ENCODE measurements at regions not wholly inside any gene's neighbourhood (a gene's known extent, or its start where the extent isn't known, plus 50 kb on each side); places are given as distances from the start of the nearest gene placed in this dataset.

DNA sequence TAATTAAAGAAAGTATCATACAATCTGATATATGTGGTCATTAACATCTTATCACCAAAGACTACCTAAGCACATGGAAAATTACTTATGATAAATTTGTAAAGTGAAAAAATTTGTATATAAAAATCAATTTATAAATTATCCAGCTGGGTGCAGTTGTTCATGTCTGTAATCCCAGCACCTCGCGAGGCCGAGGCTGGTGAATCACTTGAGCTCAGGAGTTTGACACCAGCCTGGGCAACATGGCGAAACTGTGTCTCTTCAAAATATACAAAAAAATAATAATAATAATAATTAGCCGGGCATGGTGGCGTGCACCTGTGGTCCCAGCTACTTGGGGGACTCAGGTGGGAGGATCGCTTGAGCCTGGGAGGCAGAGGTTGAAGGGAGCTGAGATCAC is 82.8 kb upstream of the SYT6 start:
- DNase-seq (ENCODE audit: low read depth in 2 of 2): no peak
- TF ChIP-seq, protein P1, sequence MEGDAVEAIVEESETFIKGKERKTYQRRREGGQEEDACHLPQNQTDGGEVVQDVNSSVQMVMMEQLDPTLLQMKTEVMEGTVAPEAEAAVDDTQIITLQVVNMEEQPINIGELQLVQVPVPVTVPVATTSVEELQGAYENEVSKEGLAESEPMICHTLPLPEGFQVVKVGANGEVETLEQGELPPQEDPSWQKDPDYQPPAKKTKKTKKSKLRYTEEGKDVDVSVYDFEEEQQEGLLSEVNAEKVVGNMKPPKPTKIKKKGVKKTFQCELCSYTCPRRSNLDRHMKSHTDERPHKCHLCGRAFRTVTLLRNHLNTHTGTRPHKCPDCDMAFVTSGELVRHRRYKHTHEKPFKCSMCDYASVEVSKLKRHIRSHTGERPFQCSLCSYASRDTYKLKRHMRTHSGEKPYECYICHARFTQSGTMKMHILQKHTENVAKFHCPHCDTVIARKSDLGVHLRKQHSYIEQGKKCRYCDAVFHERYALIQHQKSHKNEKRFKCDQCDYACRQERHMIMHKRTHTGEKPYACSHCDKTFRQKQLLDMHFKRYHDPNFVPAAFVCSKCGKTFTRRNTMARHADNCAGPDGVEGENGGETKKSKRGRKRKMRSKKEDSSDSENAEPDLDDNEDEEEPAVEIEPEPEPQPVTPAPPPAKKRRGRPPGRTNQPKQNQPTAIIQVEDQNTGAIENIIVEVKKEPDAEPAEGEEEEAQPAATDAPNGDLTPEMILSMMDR (IDR thresholded peaks at IDR 0.05; ENCODE audit: low read depth, low read length): no peak
- no peak overlapping the region for H3K4me3 ChIP-seq (replicated peaks in 1 of 2; ENCODE audit: low read depth in 2 of 2, low read length in 2 of 2)

DNA sequence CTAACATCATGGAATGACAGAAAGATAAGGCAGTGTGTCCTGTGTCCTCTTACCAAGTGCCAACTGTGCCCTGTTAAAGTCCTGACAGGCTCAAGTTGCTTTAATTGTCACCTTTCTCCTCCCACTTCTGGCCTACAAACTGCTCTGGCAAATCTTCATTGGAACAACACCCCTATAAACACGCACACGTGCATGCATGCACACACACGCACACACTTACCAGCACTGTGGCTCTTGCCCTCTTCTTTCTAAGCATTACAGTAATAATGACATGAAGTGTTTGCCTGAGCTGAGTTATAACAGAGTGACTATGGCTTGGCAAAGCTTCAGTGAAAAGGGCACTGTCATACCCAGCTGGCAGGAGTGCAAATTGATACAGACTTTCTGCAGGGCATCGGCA is 82.3 kb upstream of the SYT6 start:
- no peak for DNase-seq (ENCODE audit: low read depth in 2 of 2)
- TF ChIP-seq, protein P1 (IDR thresholded peaks at IDR 0.05; ENCODE audit: low read depth, low read length): no peak
- no peak overlapping the region for H3K4me3 ChIP-seq (replicated peaks in 1 of 2; ENCODE audit: low read depth in 2 of 2, low read length in 2 of 2)

DNA sequence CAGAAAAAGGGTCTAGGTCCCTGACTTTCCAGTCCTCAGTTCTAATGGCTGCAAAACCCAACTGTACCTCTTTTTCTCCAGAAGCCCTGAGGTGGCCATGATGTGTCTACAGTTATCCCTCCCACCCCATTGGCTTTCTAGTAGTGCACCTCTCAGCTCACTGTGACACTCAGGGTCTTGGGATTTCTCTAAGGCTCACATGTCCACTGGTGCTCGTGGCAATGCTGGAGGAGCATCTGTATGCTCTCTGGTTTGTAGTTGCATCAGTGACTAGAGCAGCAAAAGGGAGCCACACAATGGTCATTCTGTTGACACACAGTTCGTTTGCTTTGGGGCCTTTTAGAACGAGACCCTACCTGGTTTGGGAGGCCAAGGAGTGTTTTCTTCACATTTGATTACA is 81.6 kb upstream of the SYT6 start:
- DNase-seq (ENCODE audit: low read depth in 2 of 2): no peak
- TF ChIP-seq, protein P1 (IDR thresholded peaks at IDR 0.05; ENCODE audit: low read depth, low read length): no peak
- H3K4me3 ChIP-seq (replicated peaks in 1 of 2; ENCODE audit: low read depth in 2 of 2, low read length in 2 of 2): no peak overlapping the region

DNA sequence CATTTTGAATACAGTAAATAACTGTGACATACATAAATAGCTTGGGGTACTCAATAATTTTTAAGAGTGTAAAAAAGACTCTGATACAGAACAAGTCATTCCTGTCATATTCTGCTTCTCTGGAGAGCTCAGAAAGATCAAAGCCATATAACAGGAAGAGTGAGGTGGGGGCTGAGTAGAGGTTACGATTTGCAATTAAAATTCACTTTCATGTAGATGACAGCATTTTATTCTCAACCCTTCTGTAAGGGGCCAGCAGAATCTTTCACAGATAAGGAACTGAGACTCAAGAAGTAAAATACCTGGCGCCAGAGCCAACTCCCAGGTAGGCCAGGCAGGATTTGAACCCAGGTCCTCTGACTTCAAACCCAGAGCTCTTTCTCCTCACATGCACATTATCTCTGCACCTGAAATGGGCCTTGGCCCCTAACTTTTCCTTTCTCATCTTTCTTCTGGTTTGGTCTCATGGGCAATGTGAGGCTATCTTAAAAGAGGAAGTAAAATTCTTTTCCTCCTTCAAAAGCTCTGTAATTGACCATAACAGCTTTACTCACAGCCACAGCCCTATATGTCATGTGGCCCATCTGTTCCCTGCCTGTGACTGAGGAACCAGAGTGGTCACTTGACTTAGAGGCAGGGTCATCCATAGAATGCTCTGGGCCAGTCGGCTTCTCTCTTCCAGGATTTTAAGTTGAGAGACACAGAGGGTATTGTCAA is 80.9 kb upstream of the SYT6 start:
- H3K4me3 ChIP-seq (replicated peaks in 1 of 2; ENCODE audit: low read depth in 2 of 2, low read length in 2 of 2): no peak overlapping the region
- TF ChIP-seq, protein P1 (IDR thresholded peaks at IDR 0.05; ENCODE audit: low read depth, low read length): no peak
- DNase-seq (ENCODE audit: low read depth in 2 of 2): no peak

DNA sequence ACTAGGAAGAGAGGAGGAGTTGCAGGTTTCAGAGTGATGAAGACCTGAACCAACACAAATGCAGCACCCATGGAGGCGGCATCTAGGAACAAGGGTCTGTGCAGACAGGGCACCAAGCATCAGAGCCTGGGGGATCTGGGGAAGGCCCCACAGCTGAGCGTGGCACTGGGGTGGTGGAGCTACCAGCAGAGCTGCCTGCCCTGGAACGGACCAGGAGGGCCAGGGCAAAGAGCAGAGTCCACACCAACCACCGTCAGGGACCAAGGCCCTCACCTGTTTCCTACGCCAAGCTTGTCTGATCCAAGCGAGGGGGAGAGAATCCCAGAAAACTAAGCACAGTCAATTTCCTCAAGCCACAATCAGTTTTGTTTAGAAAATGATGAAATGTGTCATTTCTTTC is 79.0 kb upstream of the SYT6 start:
- TF ChIP-seq, protein P1 (IDR thresholded peaks at IDR 0.05; ENCODE audit: low read depth, low read length): no peak
- no peak overlapping the region for H3K4me3 ChIP-seq (replicated peaks in 1 of 2; ENCODE audit: low read depth in 2 of 2, low read length in 2 of 2)
- no peak for DNase-seq (ENCODE audit: low read depth in 2 of 2)

DNA sequence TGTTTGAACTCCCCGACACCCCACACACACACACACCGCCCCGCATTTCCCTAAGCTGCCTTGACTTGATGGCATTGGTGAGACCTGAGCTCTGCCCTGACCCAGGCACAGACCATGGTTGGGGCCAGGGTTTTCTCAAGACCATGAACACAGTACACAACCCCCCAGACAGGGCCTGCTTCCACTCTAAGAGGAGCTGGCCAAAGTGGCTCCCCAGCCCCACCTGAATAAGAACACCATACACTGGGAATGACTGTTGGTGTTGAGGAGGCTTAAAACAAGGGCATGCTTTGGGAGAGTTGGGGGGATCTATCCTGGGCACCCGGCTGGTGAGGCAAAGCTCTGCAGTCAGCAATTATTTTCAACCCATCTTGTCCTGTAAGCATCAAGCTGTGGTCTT is 77.6 kb upstream of the SYT6 start:
- no peak overlapping the region for H3K4me3 ChIP-seq (replicated peaks in 1 of 2; ENCODE audit: low read depth in 2 of 2, low read length in 2 of 2)
- TF ChIP-seq, protein P1 (IDR thresholded peaks at IDR 0.05; ENCODE audit: low read depth, low read length): no peak
- no peak for DNase-seq (ENCODE audit: low read depth in 2 of 2)

DNA sequence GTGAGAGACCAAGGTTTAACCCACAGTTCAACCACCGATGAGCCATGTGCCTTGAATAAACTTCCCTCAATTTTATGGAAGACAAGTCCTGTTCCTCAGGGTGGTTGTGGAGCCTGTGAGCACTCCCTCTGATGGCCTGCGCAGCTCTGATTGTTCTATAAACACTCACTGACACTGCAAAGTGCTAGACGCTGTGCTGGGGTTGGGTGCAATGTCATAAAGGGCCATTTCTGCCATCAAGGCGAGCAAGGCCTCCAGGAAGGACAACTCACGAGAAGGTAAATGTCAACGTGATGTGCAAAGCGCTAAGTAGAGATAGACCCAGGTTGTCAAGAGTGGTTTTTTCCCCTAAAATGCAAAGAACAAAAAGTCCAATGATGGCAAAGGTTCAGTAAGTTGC is 75.7 kb upstream of the SYT6 start:
- DNase-seq (ENCODE audit: low read depth in 2 of 2): no peak
- no peak overlapping the region for H3K4me3 ChIP-seq (replicated peaks in 1 of 2; ENCODE audit: low read depth in 2 of 2, low read length in 2 of 2)
- TF ChIP-seq, protein P1 (IDR thresholded peaks at IDR 0.05; ENCODE audit: low read depth, low read length): no peak
